ENCODE measurements at regions not wholly inside any gene's neighbourhood (a gene's known extent, or its start where the extent isn't known, plus 50 kb on each side); places are given as distances from the start of the nearest gene placed in this dataset.
A peak's percentile ranks its signal among the peaks of the same experiment; 100 is the strongest.

GRCh38 chr6:25070547-25071366 lies 135.0 kb upstream of the RIPOR2 start:
- DNase-seq, result peak; percentile 85 to 88

GRCh38 chr6:25078141-25078540 lies 142.4 kb upstream of the RIPOR2 start:
- DNase-seq, result no peak

GRCh38 chr6:25083784-25084507 lies 148.2 kb upstream of the RIPOR2 start:
- DNase-seq, result no peak

- no peak for DNase-seq
These were observed 148.7 kb upstream of the RIPOR2 start for GRCh38 chr6:25084508-25084833.

GRCh38 chr6:25085756-25086155 lies 150.0 kb upstream of the RIPOR2 start:
- peak in 1 of 2 donors; percentile 15 for DNase-seq

GRCh38 chr6:25086500-25087091 lies 150.8 kb upstream of the RIPOR2 start:
- DNase-seq, result no peak

GRCh38 chr6:25088513-25088912 lies 152.8 kb upstream of the RIPOR2 start:
- no peak for DNase-seq

- DNase-seq, result no peak
These were observed 153.7 kb upstream of the RIPOR2 start for GRCh38 chr6:25089442-25089841.

GRCh38 chr6:25094726-25095125 lies 159.0 kb upstream of the RIPOR2 start:
- no peak for DNase-seq

- DNase-seq, result no peak
These were observed 164.5 kb upstream of the RIPOR2 start for GRCh38 chr6:25100288-25100687.

- no peak for DNase-seq
These were observed 167.8 kb upstream of the RIPOR2 start for GRCh38 chr6:25103603-25104002.

- no peak for DNase-seq
These were observed 169.5 kb upstream of the RIPOR2 start for GRCh38 chr6:25105070-25105925.

GRCh38 chr6:25107218-25107617 lies 171.5 kb upstream of the RIPOR2 start:
- DNase-seq, result no peak

- no peak for DNase-seq
These were observed 167.4 kb upstream of the CARMIL1 start for GRCh38 chr6:25111782-25112181.

GRCh38 chr6:25112322-25112773 lies 166.8 kb upstream of the CARMIL1 start:
- DNase-seq, result no peak

- no peak for DNase-seq
These were observed 165.7 kb upstream of the CARMIL1 start for GRCh38 chr6:25113436-25113835.

- no peak for DNase-seq
These were observed 161.1 kb upstream of the CARMIL1 start for GRCh38 chr6:25118038-25118437.

GRCh38 chr6:25121186-25121585 lies 158.0 kb upstream of the CARMIL1 start:
- DNase-seq, result no peak

GRCh38 chr6:25122001-25122400 lies 157.2 kb upstream of the CARMIL1 start:
- DNase-seq, result no peak

GRCh38 chr6:25122622-25123237 lies 156.4 kb upstream of the CARMIL1 start:
- DNase-seq, result no peak

- DNase-seq, result no peak
These were observed 154.9 kb upstream of the CARMIL1 start for GRCh38 chr6:25124216-25124715.

GRCh38 chr6:25125736-25126135 lies 153.4 kb upstream of the CARMIL1 start:
- no peak for DNase-seq
